ENCODE measurements at regions not wholly inside any gene's neighbourhood (a gene's known extent, or its start where the extent isn't known, plus 50 kb on each side); places are given as distances from the start of the nearest gene placed in this dataset.

DNA sequence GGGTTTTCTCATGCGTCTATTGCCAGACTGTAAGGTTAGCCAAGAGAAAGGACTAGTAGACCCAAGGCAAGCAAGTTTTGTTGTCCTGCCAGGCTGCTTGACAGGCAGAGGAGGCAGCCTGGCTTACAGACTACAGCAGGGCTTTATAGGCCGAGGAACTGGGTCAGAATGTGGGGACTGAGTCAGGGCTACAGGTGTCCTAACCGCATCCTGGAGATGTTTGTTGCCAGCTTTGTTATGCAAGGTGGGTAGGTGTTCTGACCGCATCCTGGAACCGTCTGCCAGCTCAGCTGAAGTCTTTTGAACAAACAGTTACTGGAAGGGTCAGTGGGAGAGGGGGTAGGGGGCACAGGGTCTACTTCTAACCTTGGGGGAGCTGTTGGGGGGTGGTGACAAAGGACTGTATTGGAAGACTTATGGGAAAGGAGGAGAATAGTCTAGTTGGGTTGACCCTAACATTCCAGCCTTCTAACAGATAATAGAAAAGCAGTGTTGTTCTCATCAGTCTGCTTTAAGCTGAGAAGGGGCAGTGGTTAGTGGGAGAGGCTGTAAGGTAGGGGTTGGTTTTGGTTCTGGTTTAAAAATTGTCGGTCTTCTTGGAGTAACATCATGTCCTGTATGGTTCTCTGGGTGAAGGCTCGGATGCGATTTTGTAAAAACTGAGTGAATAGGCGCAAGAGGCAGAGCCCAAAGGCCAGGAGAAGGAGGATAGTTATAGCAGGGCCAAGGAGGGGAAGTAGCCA is 913.8 kb upstream of the SLITRK5 start:
- DNase-seq = no peak

DNA sequence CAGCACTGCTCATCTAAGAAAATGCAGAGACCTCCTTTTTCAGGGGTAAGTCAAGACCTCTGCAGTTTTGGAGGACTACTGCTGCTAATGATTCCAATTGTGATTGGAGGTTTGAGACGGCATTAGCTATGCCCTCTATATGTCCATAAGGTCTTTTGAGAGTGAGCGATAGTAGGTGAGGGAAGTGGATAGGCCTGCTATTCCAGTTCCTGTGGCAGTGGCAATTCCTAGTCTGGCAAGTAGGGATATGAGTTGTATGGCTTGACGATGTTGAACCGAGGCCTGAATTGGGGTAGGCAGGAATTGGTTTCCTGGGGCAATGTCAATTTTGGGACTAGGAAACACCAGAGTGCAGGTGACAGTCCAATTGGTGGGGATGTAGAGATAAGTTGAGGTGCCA is 913.1 kb upstream of the SLITRK5 start:
- no peak for DNase-seq

DNA sequence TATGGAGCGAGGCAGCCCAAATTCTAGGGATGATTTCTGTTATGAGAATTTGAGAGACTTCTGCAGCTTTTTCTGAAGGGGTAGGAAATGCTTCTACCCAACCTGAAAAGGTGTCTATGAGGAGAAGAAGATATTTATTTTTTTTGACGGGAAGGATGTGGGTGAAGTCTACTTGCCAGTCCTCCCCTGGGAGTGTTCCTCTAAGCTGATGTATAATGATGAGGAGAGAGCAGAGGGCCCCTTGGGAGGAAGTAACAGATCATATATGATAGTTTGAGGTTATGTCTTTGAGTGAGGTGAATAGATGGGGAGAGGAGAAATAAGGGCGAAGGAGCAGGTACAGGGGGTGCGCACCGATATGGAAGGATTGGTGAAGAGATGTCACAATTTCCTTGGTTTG is 910.6 kb upstream of the SLITRK5 start:
- DNase-seq = no peak

DNA sequence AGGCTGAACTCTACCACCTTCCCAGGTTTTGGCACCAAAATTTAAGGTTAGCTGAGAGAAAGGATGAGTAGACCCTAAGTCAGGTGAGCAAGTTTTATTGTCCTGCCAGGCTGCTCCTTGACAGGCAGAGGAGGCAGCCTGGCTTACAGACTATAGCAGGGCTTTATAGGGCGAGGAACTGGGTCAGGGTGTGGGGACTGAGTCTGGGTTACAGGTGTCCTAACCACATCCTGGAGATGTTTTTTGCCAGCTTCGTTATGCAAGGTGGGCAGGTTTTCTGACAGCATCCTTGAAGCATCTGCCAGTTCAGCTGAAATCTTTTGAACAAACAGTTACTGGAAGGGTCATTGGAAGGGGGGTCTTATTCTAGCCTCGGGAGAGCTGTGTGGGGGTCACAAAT is 905.7 kb upstream of the SLITRK5 start:
- DNase-seq = no peak

DNA sequence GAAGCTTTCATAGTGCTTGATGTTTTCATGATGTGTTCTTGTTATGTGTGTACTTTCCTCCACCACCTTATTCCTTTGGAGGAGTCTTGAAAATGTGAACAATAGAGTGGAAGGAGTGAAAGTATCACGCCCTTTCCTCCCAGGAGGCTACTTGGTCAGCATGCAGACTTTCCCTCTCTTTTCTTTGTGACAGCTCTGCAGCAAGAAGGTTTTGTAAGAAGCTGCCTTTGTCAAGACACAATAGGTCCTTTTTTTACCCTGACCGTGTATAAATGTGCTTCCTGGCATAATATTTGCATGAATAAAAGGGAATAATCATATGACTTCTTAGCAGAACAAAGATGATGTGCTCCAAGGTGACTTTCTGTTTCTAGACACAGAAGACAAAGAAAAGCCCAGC is 882.6 kb upstream of the SLITRK5 start:
- DNase-seq = no peak

DNA sequence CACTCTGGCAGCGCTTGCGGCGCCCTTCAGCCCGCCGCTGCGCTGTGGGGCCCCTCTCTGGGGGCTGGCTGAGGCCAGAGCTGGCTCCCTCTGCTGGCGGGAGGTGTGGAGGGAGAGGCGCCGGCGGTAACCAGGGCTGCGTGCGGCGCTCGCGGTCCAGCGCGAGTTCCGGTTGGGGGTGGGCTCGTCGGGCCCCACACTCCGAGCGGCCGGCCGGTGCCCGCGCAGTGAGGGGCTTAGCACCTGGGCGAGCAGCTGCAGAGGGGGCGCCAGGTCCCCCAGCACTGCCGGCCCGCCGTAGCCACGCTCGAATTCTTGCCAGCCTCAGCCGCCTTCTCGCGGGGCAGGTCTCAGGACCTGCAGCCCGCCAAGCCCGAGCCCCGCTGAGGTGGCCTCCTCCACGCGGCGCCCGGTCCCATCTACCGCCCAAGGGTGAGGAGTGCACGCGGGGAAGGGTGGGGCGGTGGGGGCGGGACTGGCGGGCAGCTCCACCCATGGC is 879.0 kb upstream of the SLITRK5 start:
- no peak for DNase-seq

GRCh38 chr13:86795858-86796257 is 875.3 kb upstream of the SLITRK5 start:
- DNase-seq = no peak

- DNase-seq = no peak
Observed at GRCh38 chr13:86810361-86810760, 860.8 kb upstream of the SLITRK5 start.

- no peak for DNase-seq
Observed at GRCh38 chr13:86813198-86813597, 858.0 kb upstream of the SLITRK5 start.

- no peak for DNase-seq
Observed at GRCh38 chr13:86825410-86825809, 845.8 kb upstream of the SLITRK5 start.

DNA sequence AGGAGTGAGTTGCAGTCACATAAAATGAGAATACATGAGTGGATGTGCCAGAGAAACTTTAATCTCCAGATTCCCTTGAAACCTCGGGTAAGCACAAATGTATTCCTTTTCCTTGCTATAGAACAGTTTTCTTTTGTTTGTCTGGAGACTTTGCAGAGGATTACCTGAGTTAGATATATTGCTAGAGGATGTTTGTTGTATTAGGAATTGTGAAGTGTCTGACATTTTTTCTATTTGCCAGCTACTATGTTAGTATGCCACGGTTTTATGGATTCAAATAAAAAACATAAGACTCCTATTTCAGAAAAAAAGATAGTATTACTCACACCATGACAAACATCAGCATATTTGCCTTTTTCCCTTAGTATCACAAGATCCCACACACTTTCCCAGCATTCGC is 844.9 kb upstream of the SLITRK5 start:
- DNase-seq = no peak

DNA sequence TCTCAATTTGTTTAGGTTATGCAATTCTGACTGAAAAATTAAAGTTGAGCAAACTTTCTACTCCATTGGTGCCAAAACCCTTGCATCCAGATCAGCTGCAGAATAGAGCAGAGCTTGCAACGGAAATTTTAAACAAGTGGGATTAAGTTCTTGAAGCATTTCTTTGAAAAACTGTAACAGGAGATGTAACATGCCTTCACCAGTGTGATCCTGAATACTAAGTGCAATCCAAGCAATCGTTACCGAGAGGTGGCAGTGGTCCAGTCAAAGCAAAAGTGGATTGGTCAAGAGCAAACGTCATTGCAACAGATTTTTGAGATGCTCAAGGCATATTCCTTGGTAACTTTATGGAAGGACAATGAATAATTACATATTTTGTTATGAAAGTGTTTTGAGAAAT is 841.1 kb upstream of the SLITRK5 start:
- no peak for DNase-seq

GRCh38 chr13:86831084-86831483 is 840.1 kb upstream of the SLITRK5 start:
- DNase-seq = no peak

DNA sequence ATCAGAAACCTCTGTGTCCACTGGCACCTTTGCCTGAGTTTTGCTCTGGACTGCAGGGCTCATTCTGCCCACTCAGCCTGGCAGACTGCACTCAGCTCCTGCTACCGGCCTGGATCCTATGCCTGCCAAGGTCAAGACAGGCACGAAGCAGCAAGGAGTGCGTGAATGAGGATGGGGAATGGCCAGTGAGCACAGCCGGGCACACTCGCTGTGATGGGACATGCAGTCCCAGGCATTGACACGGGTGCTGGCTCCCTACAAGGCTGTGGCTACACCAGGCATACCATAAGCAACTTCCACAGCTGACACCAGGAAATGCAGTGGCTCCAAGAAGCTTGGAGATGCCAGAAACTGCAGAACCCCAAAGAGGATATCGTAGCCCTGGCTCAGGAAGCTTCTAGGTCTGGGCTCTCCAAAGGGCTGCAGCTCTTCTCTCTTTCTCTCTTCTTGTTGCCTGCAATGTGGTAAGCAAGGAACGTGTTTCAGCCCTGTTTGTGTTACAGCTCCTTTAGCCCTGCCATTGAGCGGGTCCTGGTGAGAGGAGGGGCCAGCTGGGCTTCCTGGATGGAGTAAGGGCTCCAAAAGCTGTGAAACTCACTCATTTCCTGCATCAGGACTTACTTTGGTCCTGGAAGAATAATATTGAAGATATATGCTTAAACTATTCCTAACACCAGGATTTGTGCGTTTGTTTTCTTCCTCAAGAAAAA is 832.6 kb upstream of the SLITRK5 start:
- no peak for DNase-seq

DNA sequence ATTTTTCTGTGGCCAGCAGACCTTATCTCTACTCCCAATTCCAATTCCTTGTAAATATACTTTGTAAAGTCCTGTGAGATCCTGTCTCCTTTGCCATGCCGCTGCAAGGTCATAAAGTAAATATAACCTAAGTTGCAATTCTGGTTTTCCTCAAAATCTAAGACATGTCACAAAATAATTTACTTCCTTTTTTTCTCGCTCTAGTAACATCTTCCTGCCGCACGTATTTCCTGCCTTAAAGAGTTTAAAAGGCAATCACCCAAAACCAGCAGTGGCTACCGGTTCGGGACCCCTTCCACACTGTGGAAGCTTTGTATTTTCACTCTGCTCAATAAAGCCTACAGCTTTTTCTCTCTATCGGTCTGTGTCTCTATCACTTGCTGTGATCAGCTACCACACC is 832.0 kb upstream of the SLITRK5 start:
- DNase-seq = no peak

- DNase-seq = no peak
Observed at GRCh38 chr13:86840250-86841191, 830.6 kb upstream of the SLITRK5 start.

GRCh38 chr13:86841264-86841663 is 829.9 kb upstream of the SLITRK5 start:
- no peak for DNase-seq

GRCh38 chr13:86846501-86846900 is 824.7 kb upstream of the SLITRK5 start:
- DNase-seq = no peak

DNA sequence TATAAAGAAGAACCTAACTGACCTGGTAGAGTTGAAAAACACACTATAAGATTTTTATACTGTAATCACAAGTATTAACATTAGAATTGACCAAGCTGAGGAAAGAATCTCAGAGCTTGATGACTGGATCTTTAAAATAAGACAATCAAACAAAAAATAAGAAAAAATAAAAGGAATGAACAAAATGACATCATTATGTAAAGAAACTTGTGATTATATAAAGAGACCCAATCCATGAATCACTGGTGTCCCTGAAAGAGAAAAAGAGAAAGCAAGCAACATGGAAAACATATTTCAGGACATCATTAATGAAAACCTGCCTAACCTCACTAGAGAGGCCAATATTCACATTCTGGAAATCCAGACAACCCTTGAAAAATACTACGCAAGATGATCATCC is 822.5 kb upstream of the SLITRK5 start:
- DNase-seq = no peak

DNA sequence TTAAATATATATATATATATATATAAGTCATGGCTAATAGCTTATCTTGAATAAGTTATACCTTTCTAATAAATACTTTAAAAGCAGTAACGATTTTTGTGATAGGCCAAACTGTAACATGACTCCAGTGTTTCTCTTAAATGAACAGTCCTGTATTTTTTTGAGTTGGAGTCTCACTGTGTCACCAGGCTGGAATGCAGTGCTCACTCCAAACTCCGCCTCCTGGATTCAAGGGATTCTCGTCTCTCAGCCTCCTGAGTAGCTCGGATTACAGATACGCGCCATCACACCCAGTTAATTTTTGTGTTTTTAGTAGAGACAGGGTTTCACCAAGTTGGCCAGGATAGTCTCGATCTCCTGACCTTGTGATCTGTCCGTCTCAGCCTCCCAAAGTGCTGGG is 814.2 kb upstream of the SLITRK5 start:
- DNase-seq = no peak

DNA sequence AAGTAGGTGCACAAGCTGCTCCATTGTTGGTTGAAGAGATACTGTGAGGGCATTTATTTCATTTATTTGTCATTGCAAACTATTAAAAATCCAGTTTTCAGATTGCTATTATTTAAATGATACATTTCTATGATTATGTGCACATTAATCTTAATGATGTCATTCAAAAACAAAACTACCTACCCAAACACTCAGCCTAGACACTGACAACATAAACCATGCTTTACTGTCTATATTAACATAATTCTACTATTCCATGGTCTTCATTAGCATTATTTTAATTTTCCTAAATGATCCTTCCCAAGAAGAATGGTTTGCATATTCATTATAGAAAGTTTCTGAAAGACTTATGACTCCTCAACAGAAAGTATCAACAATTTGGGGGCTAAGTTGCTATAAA is 813.0 kb upstream of the SLITRK5 start:
- no peak for DNase-seq

GRCh38 chr13:86862137-86862536 is 809.0 kb upstream of the SLITRK5 start:
- DNase-seq = no peak

- no peak for DNase-seq
Observed at GRCh38 chr13:86864376-86864775, 806.8 kb upstream of the SLITRK5 start.

Data from NCI-H2227 treated with DMSO at 0.1 percent for 48 hours (cell line).